ENCODE measurements at regions not wholly inside any gene's neighbourhood (a gene's known extent, or its start where the extent isn't known, plus 50 kb on each side); places are given as distances from the start of the nearest gene placed in this dataset.

DNA sequence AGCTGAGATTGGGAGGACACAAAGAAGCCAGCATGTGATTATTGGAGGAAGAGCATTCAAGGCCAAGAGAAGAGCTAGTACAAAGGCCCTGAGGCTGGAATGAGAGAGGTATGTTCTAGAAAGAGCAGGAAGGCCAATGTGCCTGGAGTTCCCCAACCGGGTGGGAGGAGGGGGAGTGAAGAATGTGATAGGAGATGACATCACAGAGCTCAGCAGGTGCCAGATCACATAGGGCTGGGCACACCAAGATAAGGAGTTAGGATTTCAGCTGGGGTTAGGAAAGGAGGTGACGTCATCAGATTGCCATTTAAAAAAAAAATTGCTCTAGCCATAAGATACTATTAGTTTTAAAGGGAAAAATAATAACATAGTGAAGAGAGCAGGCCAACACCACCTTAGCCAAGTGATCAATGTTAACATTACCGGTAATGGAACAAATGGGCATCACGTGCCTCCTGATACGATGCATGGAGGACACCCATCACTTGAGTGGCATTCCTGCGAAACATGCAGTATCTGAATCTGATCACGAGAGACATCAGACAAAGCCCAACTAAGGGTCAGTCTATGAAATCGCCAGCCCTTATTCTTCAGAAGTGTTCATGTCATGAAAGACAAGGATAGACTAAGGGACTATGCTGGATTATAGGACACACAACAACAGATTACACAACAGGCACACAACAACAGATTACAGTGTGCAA lies 344.3 kb downstream of the BCOR start (continued):
- TF ChIP-seq, protein P1, sequence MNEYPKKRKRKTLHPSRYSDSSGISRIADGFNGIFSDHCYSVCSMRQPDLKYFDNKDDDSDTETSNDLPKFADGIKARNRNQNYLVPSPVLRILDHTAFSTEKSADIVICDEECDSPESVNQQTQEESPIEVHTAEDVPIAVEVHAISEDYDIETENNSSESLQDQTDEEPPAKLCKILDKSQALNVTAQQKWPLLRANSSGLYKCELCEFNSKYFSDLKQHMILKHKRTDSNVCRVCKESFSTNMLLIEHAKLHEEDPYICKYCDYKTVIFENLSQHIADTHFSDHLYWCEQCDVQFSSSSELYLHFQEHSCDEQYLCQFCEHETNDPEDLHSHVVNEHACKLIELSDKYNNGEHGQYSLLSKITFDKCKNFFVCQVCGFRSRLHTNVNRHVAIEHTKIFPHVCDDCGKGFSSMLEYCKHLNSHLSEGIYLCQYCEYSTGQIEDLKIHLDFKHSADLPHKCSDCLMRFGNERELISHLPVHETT (tag by site-specific recombination; IDR thresholded peaks at IDR 0.05) = peak; percentile 85
- TF ChIP-seq, protein P2, sequence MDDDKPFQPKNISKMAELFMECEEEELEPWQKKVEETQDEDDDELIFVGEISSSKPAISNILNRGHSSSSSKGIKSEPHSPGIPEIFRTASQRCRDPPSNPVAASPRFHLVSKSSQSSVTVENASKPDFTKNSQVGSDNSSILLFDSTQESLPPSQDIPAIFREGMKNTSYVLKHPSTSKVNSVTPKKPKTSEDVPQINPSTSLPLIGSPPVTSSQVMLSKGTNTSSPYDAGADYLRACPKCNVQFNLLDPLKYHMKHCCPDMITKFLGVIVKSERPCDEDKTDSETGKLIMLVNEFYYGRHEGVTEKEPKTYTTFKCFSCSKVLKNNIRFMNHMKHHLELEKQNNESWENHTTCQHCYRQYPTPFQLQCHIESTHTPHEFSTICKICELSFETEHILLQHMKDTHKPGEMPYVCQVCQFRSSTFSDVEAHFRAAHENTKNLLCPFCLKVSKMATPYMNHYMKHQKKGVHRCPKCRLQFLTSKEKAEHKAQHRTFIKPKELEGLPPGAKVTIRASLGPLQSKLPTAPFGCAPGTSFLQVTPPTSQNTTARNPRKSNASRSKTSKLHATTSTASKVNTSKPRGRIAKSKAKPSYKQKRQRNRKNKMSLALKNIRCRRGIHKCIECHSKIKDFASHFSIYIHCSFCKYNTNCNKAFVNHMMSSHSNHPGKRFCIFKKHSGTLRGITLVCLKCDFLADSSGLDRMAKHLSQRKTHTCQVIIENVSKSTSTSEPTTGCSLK (tag by site-specific recombination; IDR thresholded peaks at IDR 0.05) = no peak
- TF ChIP-seq ZNF555 (tag by site-specific recombination; conservative IDR thresholded peaks at IDR 0.05) (no peak), GLIS2 (tag by site-specific recombination; IDR thresholded peaks at IDR 0.05) (peak; percentile 28; the same call in 1 of the 2 replicates), ZNF514 (tag by site-specific recombination; IDR thresholded peaks at IDR 0.05) (no peak), BCL11A (tag by site-specific recombination; IDR thresholded peaks at IDR 0.05; ENCODE audit: low read depth) (no peak), HOXC10 (CRISPR knock-in tag; IDR thresholded peaks at IDR 0.05) (no peak), ZXDB (tag by site-specific recombination; IDR thresholded peaks at IDR 0.05) (peak; percentile 59; the same call in 1 of the 2 replicates), ZEB2 (tag by site-specific recombination; IDR thresholded peaks at IDR 0.05) (peak; percentile 61; the same call in 1 of the 2 replicates), ZNF366 (tag by site-specific recombination; conservative IDR thresholded peaks at IDR 0.05) (peak; percentile 23; the same call in 1 of the 2 replicates), ZNF423 (tag by site-specific recombination; IDR thresholded peaks at IDR 0.05) (0 out of 2 replicates have a peak, but pooled peaks have one; percentile 12), PRDM2 (tag by site-specific recombination; IDR thresholded peaks at IDR 0.05; ENCODE audit: borderline replicate concordance) (no peak), ZNF549 (tag by site-specific recombination; IDR thresholded peaks at IDR 0.05) (no peak), ZFHX2 (tag by site-specific recombination; conservative IDR thresholded peaks at IDR 0.05) (peak; percentile 76), ZNF791 (tag by site-specific recombination; IDR thresholded peaks at IDR 0.05) (no peak)
- TF ChIP-seq, protein P3, sequence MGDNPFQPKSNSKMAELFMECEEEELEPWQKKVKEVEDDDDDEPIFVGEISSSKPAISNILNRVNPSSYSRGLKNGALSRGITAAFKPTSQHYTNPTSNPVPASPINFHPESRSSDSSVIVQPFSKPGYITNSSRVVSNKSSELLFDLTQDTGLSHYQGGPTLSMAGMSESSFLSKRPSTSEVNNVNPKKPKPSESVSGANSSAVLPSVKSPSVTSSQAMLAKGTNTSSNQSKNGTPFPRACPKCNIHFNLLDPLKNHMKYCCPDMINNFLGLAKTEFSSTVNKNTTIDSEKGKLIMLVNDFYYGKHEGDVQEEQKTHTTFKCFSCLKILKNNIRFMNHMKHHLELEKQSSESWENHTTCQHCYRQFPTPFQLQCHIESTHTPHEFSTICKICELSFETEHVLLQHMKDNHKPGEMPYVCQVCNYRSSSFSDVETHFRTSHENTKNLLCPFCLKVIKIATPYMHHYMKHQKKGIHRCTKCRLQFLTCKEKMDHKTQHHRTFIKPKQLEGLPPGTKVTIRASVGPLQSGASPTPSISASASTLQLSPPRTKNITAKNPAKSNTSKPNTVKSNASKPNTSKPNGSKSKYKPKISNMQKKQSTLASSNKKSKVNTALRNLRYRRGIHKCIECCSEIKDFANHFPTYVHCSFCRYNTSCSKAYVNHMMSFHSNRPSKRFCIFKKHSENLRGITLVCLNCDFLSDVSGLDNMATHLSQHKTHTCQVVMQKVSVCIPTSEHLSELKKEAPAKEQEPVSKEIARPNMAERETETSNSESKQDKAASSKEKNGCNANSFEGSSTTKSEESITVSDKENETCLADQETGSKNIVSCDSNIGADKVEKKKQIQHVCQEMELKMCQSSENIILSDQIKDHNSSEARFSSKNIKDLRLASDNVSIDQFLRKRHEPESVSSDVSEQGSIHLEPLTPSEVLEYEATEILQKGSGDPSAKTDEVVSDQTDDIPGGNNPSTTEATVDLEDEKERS (tag by site-specific recombination; IDR thresholded peaks at IDR 0.05) = no peak
- TF ChIP-seq, protein P4, sequence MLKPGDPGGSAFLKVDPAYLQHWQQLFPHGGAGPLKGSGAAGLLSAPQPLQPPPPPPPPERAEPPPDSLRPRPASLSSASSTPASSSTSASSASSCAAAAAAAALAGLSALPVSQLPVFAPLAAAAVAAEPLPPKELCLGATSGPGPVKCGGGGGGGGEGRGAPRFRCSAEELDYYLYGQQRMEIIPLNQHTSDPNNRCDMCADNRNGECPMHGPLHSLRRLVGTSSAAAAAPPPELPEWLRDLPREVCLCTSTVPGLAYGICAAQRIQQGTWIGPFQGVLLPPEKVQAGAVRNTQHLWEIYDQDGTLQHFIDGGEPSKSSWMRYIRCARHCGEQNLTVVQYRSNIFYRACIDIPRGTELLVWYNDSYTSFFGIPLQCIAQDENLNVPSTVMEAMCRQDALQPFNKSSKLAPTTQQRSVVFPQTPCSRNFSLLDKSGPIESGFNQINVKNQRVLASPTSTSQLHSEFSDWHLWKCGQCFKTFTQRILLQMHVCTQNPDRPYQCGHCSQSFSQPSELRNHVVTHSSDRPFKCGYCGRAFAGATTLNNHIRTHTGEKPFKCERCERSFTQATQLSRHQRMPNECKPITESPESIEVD (tag by site-specific recombination; IDR thresholded peaks at IDR 0.05) = no peak
- TF ChIP-seq, protein P5, sequence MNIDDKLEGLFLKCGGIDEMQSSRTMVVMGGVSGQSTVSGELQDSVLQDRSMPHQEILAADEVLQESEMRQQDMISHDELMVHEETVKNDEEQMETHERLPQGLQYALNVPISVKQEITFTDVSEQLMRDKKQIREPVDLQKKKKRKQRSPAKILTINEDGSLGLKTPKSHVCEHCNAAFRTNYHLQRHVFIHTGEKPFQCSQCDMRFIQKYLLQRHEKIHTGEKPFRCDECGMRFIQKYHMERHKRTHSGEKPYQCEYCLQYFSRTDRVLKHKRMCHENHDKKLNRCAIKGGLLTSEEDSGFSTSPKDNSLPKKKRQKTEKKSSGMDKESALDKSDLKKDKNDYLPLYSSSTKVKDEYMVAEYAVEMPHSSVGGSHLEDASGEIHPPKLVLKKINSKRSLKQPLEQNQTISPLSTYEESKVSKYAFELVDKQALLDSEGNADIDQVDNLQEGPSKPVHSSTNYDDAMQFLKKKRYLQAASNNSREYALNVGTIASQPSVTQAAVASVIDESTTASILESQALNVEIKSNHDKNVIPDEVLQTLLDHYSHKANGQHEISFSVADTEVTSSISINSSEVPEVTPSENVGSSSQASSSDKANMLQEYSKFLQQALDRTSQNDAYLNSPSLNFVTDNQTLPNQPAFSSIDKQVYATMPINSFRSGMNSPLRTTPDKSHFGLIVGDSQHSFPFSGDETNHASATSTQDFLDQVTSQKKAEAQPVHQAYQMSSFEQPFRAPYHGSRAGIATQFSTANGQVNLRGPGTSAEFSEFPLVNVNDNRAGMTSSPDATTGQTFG (tag by site-specific recombination; IDR thresholded peaks at IDR 0.05; ENCODE audit: borderline replicate concordance) = 0 out of 2 replicates have a peak, but pooled peaks have one; percentile 27

All from HEK293 (cell line).